ENCODE measurements at regions not wholly inside any gene's neighbourhood (a gene's known extent, or its start where the extent isn't known, plus 50 kb on each side); places are given as distances from the start of the nearest gene placed in this dataset.
"Not testable (repeated sequence)": the region's sequence is repeated elsewhere in the genome, so short reads cannot be mapped to it uniquely, and the experiment has no call there.

- H3K27me3 Mint-ChIP-seq = peaks cover 42 to 48% of the 10 kb centered on the region in 2 donors
- H3K4me1 Mint-ChIP-seq; POLR2A ChIA-PET; H3K4me1 ChIP-seq (ENCODE audit: control insufficient read depth in 1 of 2, extremely low read depth in 1 of 2, insufficient read depth in 2 of 2, low read length in 2 of 2); H3K27ac Mint-ChIP-seq; H3K9me3 ChIP-seq; H3K4me3 Mint-ChIP-seq; ATAC-seq (replicated peaks in 1 of 4); DNase-seq; CTCF ChIA-PET; H3K4me3 ChIP-seq (ENCODE audit: control insufficient read depth in 1 of 2, extremely low read depth in 1 of 2, low read length in 1 of 2); H3K9me3 Mint-ChIP-seq; H3K36me3 Mint-ChIP-seq; H3K27ac ChIP-seq (ENCODE audit: low read length); H3K36me3 ChIP-seq (ENCODE audit: control insufficient read depth in 2 of 2, extremely low read depth in 1 of 2, insufficient read depth in 1 of 2, low read length in 1 of 2): not testable (repeated sequence)
- peaks cover 0 to 18% of the 10 kb centered on the region in 2 experiments for H3K27me3 ChIP-seq (replicated peaks in 1 of 2; ENCODE audit: control insufficient read depth in 2 of 2, extremely low read depth in 1 of 2, insufficient read depth in 2 of 2, low read length in 1 of 2)
- 79% methylated on average over 6 of the region's 8 CpGs for WGBS (ENCODE audit: insufficient coverage)
Measured at GRCh38 chr2:126989064-126989463, 90.4 kb downstream of the TEX51 start.

- CTCF ChIA-PET = interaction anchor here in 1 of 2 donors (0.6 kb wide), 1 partner anchor 213 kb away, joined by 4 read pairs; no protein-coding TSS in a partner anchor
- no peak overlapping the region for H3K4me3 Mint-ChIP-seq
- peaks cover 45 to 48% of the 10 kb centered on the region in 2 donors for H3K27me3 Mint-ChIP-seq
- no peaks in the 10 kb centered on the region for H3K36me3 Mint-ChIP-seq
- H3K27me3 ChIP-seq (replicated peaks in 1 of 2; ENCODE audit: control insufficient read depth in 2 of 2, extremely low read depth in 1 of 2, insufficient read depth in 2 of 2, low read length in 1 of 2) = peaks cover 0 to 20% of the 10 kb centered on the region in 2 experiments
- peaks cover 0 to 6% (median 5%) of the 10 kb centered on the region in 3 donors for H3K9me3 Mint-ChIP-seq
- ATAC-seq (replicated peaks in 1 of 4) (no peak), DNase-seq (no peak)
- H3K36me3 ChIP-seq (ENCODE audit: control insufficient read depth in 2 of 2, extremely low read depth in 1 of 2, insufficient read depth in 1 of 2, low read length in 1 of 2) = no peaks in the 10 kb centered on the region
- no peak overlapping the region for H3K27ac ChIP-seq (ENCODE audit: low read length)
- H3K4me1 Mint-ChIP-seq = no peaks in the 10 kb centered on the region
- no peak overlapping the region for H3K4me3 ChIP-seq (ENCODE audit: control insufficient read depth in 1 of 2, extremely low read depth in 1 of 2, low read length in 1 of 2)
- H3K27ac Mint-ChIP-seq = no peak overlapping the region
- H3K9me3 ChIP-seq = no peaks in the 10 kb centered on the region
- POLR2A ChIA-PET = no interaction called here
- no peaks in the 10 kb centered on the region for H3K4me1 ChIP-seq (ENCODE audit: control insufficient read depth in 1 of 2, extremely low read depth in 1 of 2, insufficient read depth in 2 of 2, low read length in 2 of 2)
- no CpG with 5 or more reads among the region's 2 CpGs for WGBS (ENCODE audit: insufficient coverage)
Measured at GRCh38 chr2:126990200-126990599, 91.5 kb downstream of the TEX51 start.

GRCh38 chr2:126990605-126991532 lies 92.2 kb downstream of the TEX51 start:
- ChIA-PET CTCF (no interaction called here), POLR2A (no interaction called here)
- Histone ChIP-seq H3K27me3 (replicated peaks in 1 of 2; ENCODE audit: control insufficient read depth in 2 of 2, extremely low read depth in 1 of 2, insufficient read depth in 2 of 2, low read length in 1 of 2) (peaks cover 0 to 20% of the 10 kb centered on the region in 2 experiments), H3K36me3 (ENCODE audit: control insufficient read depth in 2 of 2, extremely low read depth in 1 of 2, insufficient read depth in 1 of 2, low read length in 1 of 2) (no peaks in the 10 kb centered on the region), H3K4me1 (ENCODE audit: control insufficient read depth in 1 of 2, extremely low read depth in 1 of 2, insufficient read depth in 2 of 2, low read length in 2 of 2) (no peaks in the 10 kb centered on the region), H3K27ac (ENCODE audit: low read length) (no peak overlapping the region), H3K4me3 (ENCODE audit: control insufficient read depth in 1 of 2, extremely low read depth in 1 of 2, low read length in 1 of 2) (no peak overlapping the region), H3K9me3 (no peaks in the 10 kb centered on the region)
- H3K27ac Mint-ChIP-seq = no peak overlapping the region
- H3K4me3 Mint-ChIP-seq = no peak overlapping the region
- H3K27me3 Mint-ChIP-seq = peaks cover 43 to 44% of the 10 kb centered on the region in 2 donors
- DNase-seq (no peak), ATAC-seq (replicated peaks in 1 of 4) (no peak)
- WGBS (ENCODE audit: insufficient coverage) = 86% methylated on average over 5 of the region's 12 CpGs
- no peaks in the 10 kb centered on the region for H3K36me3 Mint-ChIP-seq
- peaks cover 0 to 6% (median 5%) of the 10 kb centered on the region in 3 donors for H3K9me3 Mint-ChIP-seq
- H3K4me1 Mint-ChIP-seq = no peaks in the 10 kb centered on the region

GRCh38 chr2:126994340-126994777 lies 95.7 kb downstream of the TEX51 start:
- no peaks in the 10 kb centered on the region for H3K4me1 Mint-ChIP-seq
- H3K4me3 ChIP-seq (ENCODE audit: control insufficient read depth in 1 of 2, extremely low read depth in 1 of 2, low read length in 1 of 2) = no peak overlapping the region
- no CpG with 5 or more reads among the region's 2 CpGs for WGBS (ENCODE audit: insufficient coverage)
- CTCF ChIA-PET = no interaction called here
- peaks cover 28 to 34% of the 10 kb centered on the region in 2 donors for H3K27me3 Mint-ChIP-seq
- no peak overlapping the region for H3K4me3 Mint-ChIP-seq
- no peaks in the 10 kb centered on the region for H3K4me1 ChIP-seq (ENCODE audit: control insufficient read depth in 1 of 2, extremely low read depth in 1 of 2, insufficient read depth in 2 of 2, low read length in 2 of 2)
- no peak overlapping the region for H3K27ac Mint-ChIP-seq
- no peak for DNase-seq
- no peak overlapping the region for H3K27ac ChIP-seq (ENCODE audit: low read length)
- H3K36me3 Mint-ChIP-seq = no peaks in the 10 kb centered on the region
- H3K27me3 ChIP-seq (replicated peaks in 1 of 2; ENCODE audit: control insufficient read depth in 2 of 2, extremely low read depth in 1 of 2, insufficient read depth in 2 of 2, low read length in 1 of 2) = peaks cover 0 to 24% of the 10 kb centered on the region in 2 experiments
- peaks cover 0 to 5% (median 0%) of the 10 kb centered on the region in 3 donors for H3K9me3 Mint-ChIP-seq
- ATAC-seq (replicated peaks in 1 of 4) = no peak
- POLR2A ChIA-PET = no interaction called here
- no peaks in the 10 kb centered on the region for H3K9me3 ChIP-seq
- no peaks in the 10 kb centered on the region for H3K36me3 ChIP-seq (ENCODE audit: control insufficient read depth in 2 of 2, extremely low read depth in 1 of 2, insufficient read depth in 1 of 2, low read length in 1 of 2)

- no peak for ATAC-seq (replicated peaks in 1 of 4)
- WGBS (ENCODE audit: insufficient coverage) = 33% methylated on average over 1 of the region's 5 CpGs
- Histone ChIP-seq H3K27me3 (replicated peaks in 1 of 2; ENCODE audit: control insufficient read depth in 2 of 2, extremely low read depth in 1 of 2, insufficient read depth in 2 of 2, low read length in 1 of 2) (peaks cover 0 to 21% of the 10 kb centered on the region in 2 experiments), H3K36me3 (ENCODE audit: control insufficient read depth in 2 of 2, extremely low read depth in 1 of 2, insufficient read depth in 1 of 2, low read length in 1 of 2) (no peaks in the 10 kb centered on the region), H3K9me3 (no peaks in the 10 kb centered on the region), H3K4me3 (ENCODE audit: control insufficient read depth in 1 of 2, extremely low read depth in 1 of 2, low read length in 1 of 2) (no peak overlapping the region), H3K27ac (ENCODE audit: low read length) (no peak overlapping the region), H3K4me1 (ENCODE audit: control insufficient read depth in 1 of 2, extremely low read depth in 1 of 2, insufficient read depth in 2 of 2, low read length in 2 of 2) (no peaks in the 10 kb centered on the region)
- H3K4me1 Mint-ChIP-seq = no peaks in the 10 kb centered on the region
- ChIA-PET POLR2A (no interaction called here), CTCF (interaction anchor here in 1 of 2 donors (0.7 kb wide), 1 partner anchor 55 kb away, joined by 4 read pairs; no protein-coding TSS in a partner anchor)
- no peak overlapping the region for H3K4me3 Mint-ChIP-seq
- H3K27ac Mint-ChIP-seq = no peak overlapping the region
- peaks cover 15 to 21% of the 10 kb centered on the region in 2 donors for H3K27me3 Mint-ChIP-seq
- DNase-seq = no peak
- no peaks in the 10 kb centered on the region for H3K9me3 Mint-ChIP-seq
- no peaks in the 10 kb centered on the region for H3K36me3 Mint-ChIP-seq
Measured at GRCh38 chr2:126995621-126996377, 97.1 kb downstream of the TEX51 start.

- CTCF ChIA-PET = interaction anchor here in 1 of 2 donors (0.7 kb wide), 1 partner anchor 55 kb away, joined by 4 read pairs; no protein-coding TSS in a partner anchor
- Mint-ChIP-seq H3K36me3 (no peaks in the 10 kb centered on the region), H3K27ac (no peak overlapping the region), H3K27me3 (peaks cover 15 to 20% of the 10 kb centered on the region in 2 donors), H3K4me3 (no peak overlapping the region), H3K9me3 (no peaks in the 10 kb centered on the region), H3K4me1 (no peaks in the 10 kb centered on the region)
- Histone ChIP-seq H3K36me3 (ENCODE audit: control insufficient read depth in 2 of 2, extremely low read depth in 1 of 2, insufficient read depth in 1 of 2, low read length in 1 of 2) (no peaks in the 10 kb centered on the region), H3K27ac (ENCODE audit: low read length) (no peak overlapping the region), H3K4me3 (ENCODE audit: control insufficient read depth in 1 of 2, extremely low read depth in 1 of 2, low read length in 1 of 2) (no peak overlapping the region), H3K9me3 (no peaks in the 10 kb centered on the region), H3K4me1 (ENCODE audit: control insufficient read depth in 1 of 2, extremely low read depth in 1 of 2, insufficient read depth in 2 of 2, low read length in 2 of 2) (no peaks in the 10 kb centered on the region), H3K27me3 (replicated peaks in 1 of 2; ENCODE audit: control insufficient read depth in 2 of 2, extremely low read depth in 1 of 2, insufficient read depth in 2 of 2, low read length in 1 of 2) (peaks cover 0 to 16% of the 10 kb centered on the region in 2 experiments)
- POLR2A ChIA-PET = no interaction called here
- 88% methylated on average over 1 of the region's 1 CpG for WGBS (ENCODE audit: insufficient coverage)
- no peak for ATAC-seq (replicated peaks in 1 of 4)
- DNase-seq = no peak
Measured at GRCh38 chr2:126996378-126996699, 97.6 kb downstream of the TEX51 start.
